GM12874 (cell line): ENCODE measurements at regions not wholly inside any gene's neighbourhood (a gene's known extent, or its start where the extent isn't known, plus 50 kb on each side); places are given as distances from the start of the nearest gene placed in this dataset.

ENCODE experiments used
- CTCF ChIP-seq: IDR thresholded peaks from 2 replicates; pipeline ENCODE4 v1.5.1; 2011; ENCODE audit warnings: low read depth, mild to moderate bottlenecking, control low read depth, low read length, moderate library complexity; ENCODE audit not compliant: insufficient read depth

- no peak for TF ChIP-seq CTCF
These were observed 106.3 kb upstream of the SPATA12 start for GRCh38 chr3:56954125-56954524.

- no peak for TF ChIP-seq CTCF
These were observed 107.6 kb upstream of the SPATA12 start for GRCh38 chr3:56952846-56953245.

- no peak for TF ChIP-seq CTCF
These were observed 108.4 kb upstream of the SPATA12 start for GRCh38 chr3:56952061-56952460.

DNA sequence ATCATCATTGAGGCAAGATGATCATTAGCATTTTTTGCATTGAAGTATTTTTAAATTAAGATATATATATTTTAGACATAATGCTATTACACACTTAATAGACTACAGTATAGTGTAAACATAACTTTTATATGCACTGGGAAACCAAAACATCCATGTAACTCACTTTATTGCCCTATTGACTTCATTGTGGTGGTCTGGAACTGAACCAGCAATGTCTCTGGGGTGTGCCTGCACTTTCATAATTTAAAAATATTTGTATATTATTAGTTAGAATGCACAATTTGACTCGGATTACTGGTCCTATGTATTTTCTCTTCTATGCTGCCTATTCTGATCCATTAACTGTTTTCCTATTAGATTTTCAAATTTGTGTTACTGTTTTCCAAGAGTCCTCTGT lies 109.1 kb upstream of the SPATA12 start:
- no peak for TF ChIP-seq CTCF

DNA sequence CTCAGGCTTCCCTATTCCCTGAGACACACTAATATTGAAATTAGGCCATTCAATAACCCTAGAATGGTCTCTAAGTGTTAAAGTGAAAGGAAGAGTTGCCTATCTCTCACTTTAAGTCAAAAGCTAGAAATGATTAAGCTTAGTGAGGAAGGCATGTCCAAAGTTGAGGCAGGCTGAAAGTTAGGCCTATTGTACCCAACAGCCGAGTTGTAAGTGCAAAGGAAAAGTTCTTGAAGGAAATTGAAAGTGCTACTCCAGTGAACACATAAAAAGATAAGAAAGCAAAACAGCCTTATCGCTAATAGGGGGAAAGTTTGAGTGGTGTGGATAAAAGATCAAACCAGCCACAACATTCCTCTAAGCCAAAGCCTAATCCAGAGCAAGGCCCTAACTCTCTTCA lies 117.9 kb upstream of the SPATA12 start:
- TF ChIP-seq CTCF = no peak

DNA sequence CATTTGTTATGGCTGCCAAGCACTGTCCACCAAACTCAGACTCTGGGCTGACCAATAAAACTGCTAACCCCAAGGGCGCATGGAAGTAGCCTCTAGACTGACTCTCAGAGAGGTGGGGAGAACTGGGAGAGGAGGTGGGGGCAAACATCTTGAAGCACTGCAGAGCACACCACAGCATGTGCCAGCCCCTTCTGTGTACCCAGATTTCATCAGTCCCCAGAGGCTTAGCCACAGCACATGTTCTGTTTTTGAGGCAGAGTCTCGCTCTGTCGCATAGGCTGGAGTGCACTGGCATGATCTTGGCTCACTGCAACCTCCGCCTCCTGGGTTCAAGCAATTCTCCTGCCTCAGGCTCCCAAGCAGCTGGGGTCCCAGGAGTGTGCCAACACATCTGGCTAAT lies 119.5 kb upstream of the SPATA12 start:
- TF ChIP-seq CTCF = no peak

- no peak for TF ChIP-seq CTCF
These were observed 120.1 kb upstream of the SPATA12 start for GRCh38 chr3:56940321-56940720.

- TF ChIP-seq CTCF = no peak
These were observed 120.6 kb upstream of the SPATA12 start for GRCh38 chr3:56939834-56940233.
